ENCODE measurements at regions not wholly inside any gene's neighbourhood (a gene's known extent, or its start where the extent isn't known, plus 50 kb on each side); places are given as distances from the start of the nearest gene placed in this dataset.
A peak's percentile ranks its signal among the peaks of the same experiment; 100 is the strongest.

GRCh38 chr11:27254744-27255446, 108.1 kb downstream of the CCDC34 start:
- Histone ChIP-seq H3K36me3 (ENCODE audit: insufficient read depth, low read length) (no peaks in the 10 kb centered on the region), H3K9me3 (ENCODE audit: low read length) (no peaks in the 10 kb centered on the region), H3K4me3 (ENCODE audit: low read length) (no peak overlapping the region), H2AFZ (ENCODE audit: low read depth, low read length) (no peak overlapping the region), H3K4me1 (ENCODE audit: insufficient read depth, low read length) (peaks cover 3% of the 10 kb centered on the region), H3K27me3 (ENCODE audit: insufficient read depth, low read length) (no peaks in the 10 kb centered on the region)

GRCh38 chr11:27253224-27253623, 109.8 kb downstream of the CCDC34 start:
- H2AFZ ChIP-seq (ENCODE audit: low read depth, low read length) = no peak overlapping the region
- H3K27me3 ChIP-seq (ENCODE audit: insufficient read depth, low read length) = no peaks in the 10 kb centered on the region
- peaks cover 10% of the 10 kb centered on the region for H3K4me1 ChIP-seq (ENCODE audit: insufficient read depth, low read length)
- no peaks in the 10 kb centered on the region for H3K36me3 ChIP-seq (ENCODE audit: insufficient read depth, low read length)
- no peaks in the 10 kb centered on the region for H3K9me3 ChIP-seq (ENCODE audit: low read length)
- no peak overlapping the region for H3K4me3 ChIP-seq (ENCODE audit: low read length)

- Histone ChIP-seq H3K36me3 (ENCODE audit: insufficient read depth, low read length) (no peaks in the 10 kb centered on the region), H3K4me3 (ENCODE audit: low read length) (no peak overlapping the region), H2AFZ (ENCODE audit: low read depth, low read length) (no peak overlapping the region), H3K27me3 (ENCODE audit: insufficient read depth, low read length) (no peaks in the 10 kb centered on the region), H3K4me1 (ENCODE audit: insufficient read depth, low read length) (peaks cover 10% of the 10 kb centered on the region), H3K9me3 (ENCODE audit: low read length) (no peaks in the 10 kb centered on the region)
Measured at GRCh38 chr11:27250867-27251665, 111.9 kb downstream of the CCDC34 start.

- H3K9me3 ChIP-seq (ENCODE audit: low read length) = no peaks in the 10 kb centered on the region
- no peaks in the 10 kb centered on the region for H3K36me3 ChIP-seq (ENCODE audit: insufficient read depth, low read length)
- H2AFZ ChIP-seq (ENCODE audit: low read depth, low read length) = peak overlapping the region; percentile 66
- H3K27me3 ChIP-seq (ENCODE audit: insufficient read depth, low read length) = no peaks in the 10 kb centered on the region
- H3K4me1 ChIP-seq (ENCODE audit: insufficient read depth, low read length) = peaks cover 7% of the 10 kb centered on the region
- no peak overlapping the region for H3K4me3 ChIP-seq (ENCODE audit: low read length)
Measured at GRCh38 chr11:27248576-27249509, 114.2 kb downstream of the CCDC34 start.

- Histone ChIP-seq H2AFZ (ENCODE audit: low read depth, low read length) (no peak overlapping the region), H3K4me3 (ENCODE audit: low read length) (no peak overlapping the region)
Measured at GRCh38 chr11:27247660-27248059, 115.4 kb downstream of the CCDC34 start.

GRCh38 chr11:27246925-27247324, 116.1 kb downstream of the CCDC34 start:
- Histone ChIP-seq H2AFZ (ENCODE audit: low read depth, low read length) (no peak overlapping the region), H3K27me3 (ENCODE audit: insufficient read depth, low read length) (no peaks in the 10 kb centered on the region), H3K4me1 (ENCODE audit: insufficient read depth, low read length) (peaks cover 7% of the 10 kb centered on the region), H3K36me3 (ENCODE audit: insufficient read depth, low read length) (no peaks in the 10 kb centered on the region), H3K4me3 (ENCODE audit: low read length) (no peak overlapping the region), H3K9me3 (ENCODE audit: low read length) (no peaks in the 10 kb centered on the region)

More at GRCh38 chr11:27247660-27248059, 115.4 kb downstream of the CCDC34 start:
- Histone ChIP-seq H3K9me3 (ENCODE audit: low read length) (no peaks in the 10 kb centered on the region), H3K36me3 (ENCODE audit: insufficient read depth, low read length) (no peaks in the 10 kb centered on the region), H3K27me3 (ENCODE audit: insufficient read depth, low read length) (no peaks in the 10 kb centered on the region), H3K4me1 (ENCODE audit: insufficient read depth, low read length) (peaks cover 7% of the 10 kb centered on the region)

- H3K4me1 ChIP-seq (ENCODE audit: insufficient read depth, low read length) = peaks cover 7% of the 10 kb centered on the region
- no peak overlapping the region for H2AFZ ChIP-seq (ENCODE audit: low read depth, low read length)
- no peak overlapping the region for H3K4me3 ChIP-seq (ENCODE audit: low read length)
- H3K9me3 ChIP-seq (ENCODE audit: low read length) = no peaks in the 10 kb centered on the region
- no peaks in the 10 kb centered on the region for H3K27me3 ChIP-seq (ENCODE audit: insufficient read depth, low read length)
- no peaks in the 10 kb centered on the region for H3K36me3 ChIP-seq (ENCODE audit: insufficient read depth, low read length)
Measured at GRCh38 chr11:27244900-27245299, 118.1 kb downstream of the CCDC34 start.

- Histone ChIP-seq H3K36me3 (ENCODE audit: insufficient read depth, low read length) (no peaks in the 10 kb centered on the region), H3K4me3 (ENCODE audit: low read length) (no peak overlapping the region), H3K4me1 (ENCODE audit: insufficient read depth, low read length) (no peaks in the 10 kb centered on the region), H3K27me3 (ENCODE audit: insufficient read depth, low read length) (no peaks in the 10 kb centered on the region), H2AFZ (ENCODE audit: low read depth, low read length) (no peak overlapping the region), H3K9me3 (ENCODE audit: low read length) (no peaks in the 10 kb centered on the region)
Measured at GRCh38 chr11:27242591-27242990, 120.4 kb downstream of the CCDC34 start.

- H2AFZ ChIP-seq (ENCODE audit: low read depth, low read length) = no peak overlapping the region
Measured at GRCh38 chr11:27241311-27242122, 121.5 kb downstream of the CCDC34 start.

GRCh38 chr11:27239305-27239942, 123.6 kb downstream of the CCDC34 start:
- no peaks in the 10 kb centered on the region for H3K9me3 ChIP-seq (ENCODE audit: low read length)
- no peaks in the 10 kb centered on the region for H3K27me3 ChIP-seq (ENCODE audit: insufficient read depth, low read length)
- no peak overlapping the region for H2AFZ ChIP-seq (ENCODE audit: low read depth, low read length)
- H3K4me1 ChIP-seq (ENCODE audit: insufficient read depth, low read length) = no peaks in the 10 kb centered on the region
- H3K4me3 ChIP-seq (ENCODE audit: low read length) = no peak overlapping the region
- H3K36me3 ChIP-seq (ENCODE audit: insufficient read depth, low read length) = no peaks in the 10 kb centered on the region

More at GRCh38 chr11:27241311-27242122, 121.5 kb downstream of the CCDC34 start:
- no peak overlapping the region for H3K4me3 ChIP-seq (ENCODE audit: low read length)
- H3K9me3 ChIP-seq (ENCODE audit: low read length) = no peaks in the 10 kb centered on the region
- no peaks in the 10 kb centered on the region for H3K36me3 ChIP-seq (ENCODE audit: insufficient read depth, low read length)
- H3K27me3 ChIP-seq (ENCODE audit: insufficient read depth, low read length) = no peaks in the 10 kb centered on the region
- no peaks in the 10 kb centered on the region for H3K4me1 ChIP-seq (ENCODE audit: insufficient read depth, low read length)

GRCh38 chr11:27238811-27239210, 124.2 kb downstream of the CCDC34 start:
- Histone ChIP-seq H3K27me3 (ENCODE audit: insufficient read depth, low read length) (no peaks in the 10 kb centered on the region), H2AFZ (ENCODE audit: low read depth, low read length) (no peak overlapping the region), H3K36me3 (ENCODE audit: insufficient read depth, low read length) (no peaks in the 10 kb centered on the region), H3K4me1 (ENCODE audit: insufficient read depth, low read length) (peaks cover 4% of the 10 kb centered on the region), H3K9me3 (ENCODE audit: low read length) (no peaks in the 10 kb centered on the region), H3K4me3 (ENCODE audit: low read length) (no peak overlapping the region)

- H3K4me3 ChIP-seq (ENCODE audit: low read length) = no peak overlapping the region
- H3K36me3 ChIP-seq (ENCODE audit: insufficient read depth, low read length) = no peaks in the 10 kb centered on the region
- H3K27me3 ChIP-seq (ENCODE audit: insufficient read depth, low read length) = no peaks in the 10 kb centered on the region
- H3K9me3 ChIP-seq (ENCODE audit: low read length) = no peaks in the 10 kb centered on the region
- H2AFZ ChIP-seq (ENCODE audit: low read depth, low read length) = no peak overlapping the region
- H3K4me1 ChIP-seq (ENCODE audit: insufficient read depth, low read length) = peaks cover 4% of the 10 kb centered on the region
Measured at GRCh38 chr11:27237643-27238042, 125.4 kb downstream of the CCDC34 start.

All from neuron (in vitro differentiated cells).